Mesenchymal stem cell (in vitro differentiated cells and primary cell): ENCODE measurements at regions not wholly inside any gene's neighbourhood (a gene's known extent, or its start where the extent isn't known, plus 50 kb on each side); places are given as distances from the start of the nearest gene placed in this dataset.
"Not testable (repeated sequence)": the region's sequence is repeated elsewhere in the genome, so short reads cannot be mapped to it uniquely, and the experiment has no call there.

Source experiments
- DNase-seq: peaks from one replicate; pipeline ENCODE4 v3.0.0-alpha.2; 2013
- H2AFZ ChIP-seq: one replicate; pipeline ENCODE4 v1.6.1; 2013; ENCODE audit warnings: low read depth, mild to moderate bottlenecking, control low read depth, inconsistent platforms, low read length, moderate library complexity
- H2AK5ac ChIP-seq: 2 replicates; pipeline ENCODE4 v1.6.1; 2013; ENCODE audit warnings: low read length, moderate library complexity, mild to moderate bottlenecking, inconsistent platforms; ENCODE audit not compliant: severe bottlenecking
- H2BK120ac ChIP-seq: one replicate; pipeline ENCODE4 v1.6.1; 2013; ENCODE audit warnings: low read depth, mild to moderate bottlenecking, inconsistent platforms, low read length, moderate library complexity
- H2BK12ac ChIP-seq, 2 experiments: one replicate each; pipeline ENCODE4 v1.6.1; 2013; ENCODE audit warnings: inconsistent platforms in 2 of 2, low read length in 2 of 2, mild to moderate bottlenecking in 2 of 2, moderate library complexity in 2 of 2, control low read depth in 1 of 2
- H2BK15ac ChIP-seq: one replicate; pipeline ENCODE4 v1.6.1; 2013; ENCODE audit warnings: mild to moderate bottlenecking, low read depth, inconsistent platforms; ENCODE audit not compliant: poor library complexity, severe bottlenecking
- H2BK5ac ChIP-seq: 2 replicates; pipeline ENCODE4 v1.6.1; 2013; ENCODE audit warnings: low read depth, mild to moderate bottlenecking, low read length, control low read depth, inconsistent platforms; ENCODE audit not compliant: poor library complexity, severe bottlenecking
- H3K14ac ChIP-seq, 2 experiments: one replicate each; pipeline ENCODE4 v1.6.1; 2013; ENCODE audit warnings: inconsistent platforms in 2 of 2, low read length in 2 of 2, control low read depth in 1 of 2, mild to moderate bottlenecking in 1 of 2, moderate library complexity in 1 of 2
- H3K18ac ChIP-seq, 2 experiments: one replicate each; pipeline ENCODE4 v1.6.1; 2013; ENCODE audit warnings: inconsistent platforms in 2 of 2, low read length in 2 of 2, control low read depth in 1 of 2, low read depth in 1 of 2, mild to moderate bottlenecking in 1 of 2
- H3K23ac ChIP-seq, 2 experiments: one replicate each; pipeline ENCODE4 v1.6.1; 2013; ENCODE audit warnings: inconsistent platforms in 2 of 2, low read length in 2 of 2, mild to moderate bottlenecking in 2 of 2, moderate library complexity in 2 of 2, control low read depth in 1 of 2
- H3K27ac ChIP-seq: 2 replicates; pipeline ENCODE4 v1.5.1; 2013; ENCODE audit warnings: mild to moderate bottlenecking, moderate library complexity, low read length, control low read depth, inconsistent platforms; ENCODE audit not compliant: poor library complexity, severe bottlenecking
- H3K27me3 ChIP-seq, 2 experiments: 2 replicates each; pipeline versions ENCODE4 v1.6.1 to v1.7.0; 2013; ENCODE audit warnings: low read length in 2 of 2, mild to moderate bottlenecking in 2 of 2, moderate library complexity in 2 of 2, control low read depth in 1 of 2, inconsistent platforms in 1 of 2; ENCODE audit not compliant: control insufficient read depth in 1 of 2, insufficient read depth in 1 of 2
- H3K36me3 ChIP-seq, 2 experiments: 2 replicates each; pipeline versions ENCODE4 v1.6.1 to v1.7.0; 2013; ENCODE audit warnings: low read length in 2 of 2, control low read depth in 1 of 2, inconsistent platforms in 1 of 2, low read depth in 1 of 2, mild to moderate bottlenecking in 1 of 2; ENCODE audit not compliant: insufficient read depth in 2 of 2, control insufficient read depth in 1 of 2
- H3K4ac ChIP-seq, 2 experiments: one replicate each; pipeline ENCODE4 v1.6.1; 2013; ENCODE audit warnings: inconsistent platforms in 2 of 2, low read length in 2 of 2, mild to moderate bottlenecking in 2 of 2, moderate library complexity in 2 of 2, control low read depth in 1 of 2, low read depth in 1 of 2
- H3K4me1 ChIP-seq: 2 replicates; pipeline ENCODE4 v1.6.1; 2013; ENCODE audit warnings: low read depth, low read length, control low read depth; ENCODE audit not compliant: control insufficient read depth, insufficient read depth
- H3K4me2 ChIP-seq: 2 replicates; pipeline ENCODE4 v1.6.1; 2013; ENCODE audit warnings: low read length, mild to moderate bottlenecking, inconsistent platforms; ENCODE audit not compliant: poor library complexity, severe bottlenecking
- H3K4me3 ChIP-seq, 2 experiments: 2 replicates each; pipeline versions ENCODE4 v1.5.1 to v1.7.0; 2013; ENCODE audit warnings: low read length in 2 of 2, mild to moderate bottlenecking in 2 of 2, control low read depth in 1 of 2, low read depth in 1 of 2; ENCODE audit not compliant: insufficient read depth in 1 of 2
- H3K79me1 ChIP-seq: replicated peaks from 2 replicates; pipeline ENCODE4 v1.6.1; 2013; ENCODE audit warnings: mild to moderate bottlenecking, control low read depth, low read length, inconsistent platforms; ENCODE audit not compliant: poor library complexity, severe bottlenecking
- H3K9ac ChIP-seq: 2 replicates; pipeline ENCODE4 v1.7.0; 2013; ENCODE audit warnings: mild to moderate bottlenecking, low read length, moderate library complexity
- H3K9me3 ChIP-seq: 2 replicates; pipeline ENCODE4 v1.7.0; 2013; ENCODE audit warnings: mild to moderate bottlenecking, low read length; ENCODE audit not compliant: control insufficient read depth
- H4K8ac ChIP-seq: one replicate; pipeline ENCODE4 v1.6.1; 2013; ENCODE audit warnings: inconsistent platforms, mild to moderate bottlenecking, low read length, moderate library complexity
- H4K91ac ChIP-seq: one replicate; pipeline ENCODE4 v1.6.1; 2013; ENCODE audit warnings: mild to moderate bottlenecking, low read length, inconsistent platforms
- WGBS: methylation state at CpG from one replicate; pipeline ENCODE4 v1.1.7; 2013; ENCODE audit warnings: mixed read lengths; 5-methylcytosine and 5-hydroxymethylcytosine counted together

DNA sequence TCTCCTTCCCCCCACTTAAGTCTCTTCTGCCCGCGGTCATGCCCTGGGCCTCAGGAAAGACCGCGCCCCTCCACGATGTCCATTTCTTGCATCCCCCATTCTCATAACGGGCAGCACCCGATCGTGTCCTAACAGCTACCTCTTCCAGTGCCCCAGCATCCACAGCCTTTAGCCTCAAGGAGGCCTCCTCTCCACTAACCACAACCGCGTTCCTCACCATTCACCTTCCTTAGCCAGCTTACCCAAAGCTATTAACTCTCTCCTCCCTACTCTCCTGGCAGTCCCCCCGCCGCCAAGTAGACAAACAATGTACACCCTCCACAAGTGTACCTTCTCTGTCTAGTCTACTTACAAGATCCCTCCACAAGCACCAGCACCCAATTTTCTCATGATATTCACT is 58.6 kb upstream of the PAGE5 start:
- H2AK5ac ChIP-seq: no peak overlapping the region
- no peak overlapping the region for H3K23ac ChIP-seq
- no peaks in the 10 kb centered on the region for H3K4me1 ChIP-seq
- peak overlapping the region in 1 of 2 experiments; percentile 83 for H3K18ac ChIP-seq
- peak overlapping the region in 1 of 2 experiments; percentile 68 for H3K14ac ChIP-seq
- peak overlapping the region; percentile 88 for H3K27ac ChIP-seq
- H4K91ac ChIP-seq: peak overlapping the region; percentile 86
- H3K36me3 ChIP-seq: no peaks in the 10 kb centered on the region
- H3K9ac ChIP-seq: peak overlapping the region; percentile 93
- H2BK120ac ChIP-seq: no peak overlapping the region
- no peaks in the 10 kb centered on the region for H3K79me1 ChIP-seq
- H3K4me2 ChIP-seq: peak overlapping the region; percentile 57
- no peak overlapping the region for H2BK15ac ChIP-seq
- no peak overlapping the region for H2BK12ac ChIP-seq
- no peak for DNase-seq
- 20% methylated on average over 12 of the region's 12 CpGs for WGBS
- H3K4me3 ChIP-seq: peak overlapping the region; percentile 58 to 86
- peak overlapping the region; percentile 94 for H4K8ac ChIP-seq
- peak overlapping the region; percentile 81 for H2BK5ac ChIP-seq
- peak overlapping the region in 1 of 2 experiments; percentile 87 for H3K4ac ChIP-seq
- peak overlapping the region; percentile 86 for H2AFZ ChIP-seq
- peaks cover 0 to 13% of the 10 kb centered on the region in 2 experiments for H3K27me3 ChIP-seq
- no peaks in the 10 kb centered on the region for H3K9me3 ChIP-seq

DNA sequence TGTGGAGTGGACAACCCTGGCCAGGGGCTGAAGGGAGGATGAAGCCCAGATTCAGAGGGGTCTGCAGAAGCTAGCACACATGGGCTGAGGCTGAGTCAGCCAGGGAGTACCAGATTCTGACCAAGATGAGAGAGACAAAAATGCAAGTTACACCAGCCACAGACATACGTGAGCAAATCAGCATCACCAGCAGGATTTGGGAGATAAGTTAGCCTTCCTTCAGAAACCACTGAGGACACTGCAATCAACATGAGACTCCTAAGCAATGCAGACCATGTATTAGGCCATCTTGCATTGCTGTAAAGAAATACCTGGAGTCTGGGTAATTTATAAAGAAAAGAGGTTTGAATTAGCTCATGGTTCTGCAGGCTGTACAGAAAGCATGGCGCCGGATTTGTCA is 57.0 kb upstream of the PAGE5 start:
- no peaks in the 10 kb centered on the region for H3K79me1 ChIP-seq
- H3K27ac ChIP-seq: no peak overlapping the region
- H3K18ac ChIP-seq: no peak overlapping the region
- H3K4me1 ChIP-seq: no peaks in the 10 kb centered on the region
- no peak overlapping the region for H3K4me2 ChIP-seq
- no peak overlapping the region for H2BK12ac ChIP-seq
- no peak overlapping the region for H4K8ac ChIP-seq
- 89% methylated on average over 2 of the region's 3 CpGs for WGBS
- H2BK15ac ChIP-seq: no peak overlapping the region
- no peak overlapping the region for H2AK5ac ChIP-seq
- no peak overlapping the region for H2AFZ ChIP-seq
- H3K27me3 ChIP-seq: peaks cover 0 to 13% of the 10 kb centered on the region in 2 experiments
- DNase-seq: no peak
- H4K91ac ChIP-seq: no peak overlapping the region
- no peak overlapping the region for H3K4me3 ChIP-seq
- H2BK120ac ChIP-seq: no peak overlapping the region
- H3K9ac ChIP-seq: no peak overlapping the region
- no peak overlapping the region for H3K4ac ChIP-seq
- H3K9me3 ChIP-seq: no peaks in the 10 kb centered on the region
- H3K14ac ChIP-seq: no peak overlapping the region
- H2BK5ac ChIP-seq: no peak overlapping the region
- H3K23ac ChIP-seq: no peak overlapping the region
- no peaks in the 10 kb centered on the region for H3K36me3 ChIP-seq

GRCh38 chrX:55165026-55165425 is 55.1 kb upstream of the PAGE5 start:
- WGBS: 81% methylated on average over 4 of the region's 4 CpGs

GRCh38 chrX:55167124-55167803 is 52.9 kb upstream of the PAGE5 start:
- Histone ChIP-seq H4K91ac (no peak overlapping the region), H3K4me3 (no peak overlapping the region), H3K4me1 (no peaks in the 10 kb centered on the region), H2AFZ (no peak overlapping the region), H3K27me3 (peaks cover 0 to 5% of the 10 kb centered on the region in 2 experiments), H3K23ac (no peak overlapping the region), H3K9ac (no peak overlapping the region), H3K18ac (no peak overlapping the region), H3K36me3 (no peaks in the 10 kb centered on the region), H2BK120ac (no peak overlapping the region), H3K27ac (no peak overlapping the region), H2BK15ac (no peak overlapping the region), H2AK5ac (no peak overlapping the region), H2BK12ac (no peak overlapping the region), H3K14ac (no peak overlapping the region), H3K4me2 (no peak overlapping the region), H3K79me1 (no peaks in the 10 kb centered on the region), H4K8ac (no peak overlapping the region), H3K4ac (no peak overlapping the region), H3K9me3 (no peaks in the 10 kb centered on the region), H2BK5ac (no peak overlapping the region)
- DNase-seq: peak; percentile 24
- 50% methylated on average over 1 of the region's 3 CpGs for WGBS

More at GRCh38 chrX:55165026-55165425, 55.1 kb upstream of the PAGE5 start:
- not testable (repeated sequence) for H4K8ac ChIP-seq, H2BK120ac ChIP-seq, H3K79me1 ChIP-seq, H4K91ac ChIP-seq, H3K9ac ChIP-seq, H2AK5ac ChIP-seq, H2BK12ac ChIP-seq, H3K9me3 ChIP-seq, H3K23ac ChIP-seq, H3K14ac ChIP-seq, H2BK5ac ChIP-seq, H3K4me1 ChIP-seq, H3K27ac ChIP-seq, H3K18ac ChIP-seq, H3K4me3 ChIP-seq, H3K27me3 ChIP-seq, H2AFZ ChIP-seq, H3K4me2 ChIP-seq, H3K4ac ChIP-seq, DNase-seq, H2BK15ac ChIP-seq, H3K36me3 ChIP-seq
